T-cell (primary cell): ENCODE measurements at regions not wholly inside any gene's neighbourhood (a gene's known extent, or its start where the extent isn't known, plus 50 kb on each side); places are given as distances from the start of the nearest gene placed in this dataset.
A peak's percentile ranks its signal among the peaks of the same experiment; 100 is the strongest.

Experiments used
- ATAC-seq, 4 experiments: fragments of 200-7000 bp in 3 of 4; fragments of 150-1000 bp in 1 of 4; cut with Tn5 transposase; replicated peaks in 1 of 4; 1 replicate in 3 of 4; 2 replicates in 1 of 4; pipeline ENCODE4 v1.10.0; 2021; ENCODE audit warnings: moderate library complexity in 3 of 4, mild to moderate bottlenecking in 2 of 4, moderate number of reproducible peaks in 1 of 4
- CTCF ChIA-PET, 2 donors: fragments of 300-600 bp; sonication (Branson Sonifier 250); formaldehyde crosslinking; loops; one replicate each; lab custom pipeline; 2022; ENCODE audit warnings: antibody characterized with exemption in 2 of 2; lab: Charles Lee
- POLR2A ChIA-PET, 2 donors: fragments of 300-600 bp; sonication (Branson Sonifier 250); formaldehyde crosslinking; loops; one replicate each; lab custom pipeline; 2022; ENCODE audit warnings: antibody characterized with exemption in 2 of 2; lab: Charles Lee
- DNase-seq, 35 experiments: peaks; one replicate each; pipeline versions ENCODE4 v3.0.0 to v3.0.0-alpha.2; 2013 to 2023
- H3K27ac ChIP-seq: one replicate; pipeline ENCODE4 v1.5.1; 2013; ENCODE audit warnings: low read length
- H3K27me3 ChIP-seq, 2 experiments: replicated peaks in 1 of 2; 1 replicate in 1 of 2; 2 replicates in 1 of 2; pipeline versions ENCODE4 v1.6.1 to v1.7.0; 2013; ENCODE audit warnings: low read length in 1 of 2, mixed read lengths in 1 of 2; ENCODE audit not compliant: control insufficient read depth in 2 of 2, insufficient read depth in 2 of 2; ENCODE audit errors: extremely low read depth in 1 of 2
- H3K36me3 ChIP-seq, 2 donors: 1 replicate in 1 of 2; 2 replicates in 1 of 2; pipeline versions ENCODE4 v1.6.1 to v1.7.0; 2013; ENCODE audit warnings: low read length in 1 of 2; ENCODE audit not compliant: control insufficient read depth in 2 of 2, insufficient read depth in 1 of 2; ENCODE audit errors: extremely low read depth in 1 of 2
- H3K4me1 ChIP-seq, 2 experiments: 1 replicate in 1 of 2; 2 replicates in 1 of 2; pipeline versions ENCODE4 v1.6.1 to v1.7.0; 2013; ENCODE audit warnings: low read length in 2 of 2, mixed read lengths in 1 of 2; ENCODE audit not compliant: insufficient read depth in 2 of 2, control insufficient read depth in 1 of 2; ENCODE audit errors: extremely low read depth in 1 of 2
- H3K4me3 ChIP-seq, 2 donors: 1 replicate in 1 of 2; 2 replicates in 1 of 2; pipeline versions ENCODE4 v1.5.1 to v1.7.0; 2013; ENCODE audit warnings: mild to moderate bottlenecking in 2 of 2, low read length in 1 of 2, moderate library complexity in 1 of 2; ENCODE audit not compliant: control insufficient read depth in 1 of 2; ENCODE audit errors: extremely low read depth in 1 of 2
- H3K9me3 ChIP-seq: 2 replicates; pipeline ENCODE4 v1.7.0; 2013
- H3K27ac Mint-ChIP-seq, 2 donors: one replicate each; pipeline ENCODE4 v1.8.0; 2020 to 2021; ENCODE audit warnings: mild to moderate bottlenecking in 2 of 2, mixed read lengths in 2 of 2
- H3K27me3 Mint-ChIP-seq, 2 donors: one replicate each; pipeline ENCODE4 v1.8.0; 2021 to 2022; ENCODE audit warnings: mixed read lengths in 2 of 2
- H3K36me3 Mint-ChIP-seq: one replicate; pipeline ENCODE4 v1.8.0; 2021; ENCODE audit warnings: mixed read lengths
- H3K4me1 Mint-ChIP-seq, 3 donors: one replicate each; pipeline ENCODE4 v1.8.0; 2020 to 2022; ENCODE audit warnings: mixed read lengths in 3 of 3, mild to moderate bottlenecking in 1 of 3
- H3K4me3 Mint-ChIP-seq, 3 donors: one replicate each; pipeline ENCODE4 v1.8.0; 2020 to 2022; ENCODE audit warnings: mild to moderate bottlenecking in 3 of 3, mixed read lengths in 3 of 3, moderate library complexity in 3 of 3
- H3K9me3 Mint-ChIP-seq, 3 donors: one replicate each; pipeline ENCODE4 v1.8.0; 2020 to 2022; ENCODE audit warnings: mixed read lengths in 3 of 3
- WGBS: methylation state at CpG from one replicate; pipeline ENCODE4 v1.1.5; 2013; ENCODE audit warnings: missing lambda C conversion rate; ENCODE audit not compliant: insufficient coverage; 5-methylcytosine and 5-hydroxymethylcytosine counted together

DNA sequence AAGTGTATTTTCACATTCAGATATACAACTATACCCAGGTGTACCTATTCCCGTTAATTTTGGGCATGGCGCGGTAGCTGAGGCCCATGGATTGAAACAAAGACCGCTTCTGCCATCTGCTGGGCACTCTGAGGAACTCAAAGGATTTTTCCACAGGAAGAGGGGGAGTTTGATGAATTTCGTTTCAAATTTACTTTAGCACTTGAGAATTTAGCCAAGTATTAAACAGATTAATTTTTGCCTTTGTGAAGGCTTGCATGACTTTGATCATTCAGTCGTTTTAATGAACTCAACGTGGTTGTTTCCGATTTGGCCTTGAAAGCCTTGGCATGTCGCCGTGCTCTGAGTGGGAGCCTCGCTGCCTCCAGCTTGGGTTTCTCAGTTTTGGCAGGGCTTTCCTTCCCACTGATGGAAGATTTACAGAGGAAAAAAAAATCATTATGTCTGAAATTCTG lies 153.2 kb upstream of the DDHD1 start:
- peak overlapping the region in 1 of 2 donors; percentile 10 for H3K4me3 ChIP-seq
- no peaks in the 10 kb centered on the region for H3K9me3 ChIP-seq
- CTCF ChIA-PET = interaction anchor here (0.6 to 2.3 kb wide), 5 partner anchors 11 to 1007 kb away, joined by 3 to 10 read pairs (median 6); no protein-coding TSS in a partner anchor
- peaks cover 0 to 5% of the 10 kb centered on the region in 2 experiments for H3K4me1 ChIP-seq
- 13% methylated on average over 7 of the region's 11 CpGs for WGBS
- peaks cover 5 to 9% (median 7%) of the 10 kb centered on the region in 3 donors for H3K4me1 Mint-ChIP-seq
- peaks cover 4% of the 10 kb centered on the region for H3K36me3 Mint-ChIP-seq
- POLR2A ChIA-PET = no interaction called here
- peak overlapping the region; percentile 57 to 69 (median 60) for H3K4me3 Mint-ChIP-seq
- no peaks in the 10 kb centered on the region for H3K36me3 ChIP-seq
- H3K27ac ChIP-seq = no peak overlapping the region
- H3K27ac Mint-ChIP-seq = no peak overlapping the region
- ATAC-seq (peak in 2 of 4 experiments; percentile 37 to 38), DNase-seq (peak in 22 of 35 experiments; percentile 2 to 61 (median 14))
- H3K27me3 ChIP-seq = no peaks in the 10 kb centered on the region
- peaks cover 0 to 3% of the 10 kb centered on the region in 2 donors for H3K27me3 Mint-ChIP-seq
- H3K9me3 Mint-ChIP-seq = peaks cover 4 to 14% (median 4%) of the 10 kb centered on the region in 3 donors

DNA sequence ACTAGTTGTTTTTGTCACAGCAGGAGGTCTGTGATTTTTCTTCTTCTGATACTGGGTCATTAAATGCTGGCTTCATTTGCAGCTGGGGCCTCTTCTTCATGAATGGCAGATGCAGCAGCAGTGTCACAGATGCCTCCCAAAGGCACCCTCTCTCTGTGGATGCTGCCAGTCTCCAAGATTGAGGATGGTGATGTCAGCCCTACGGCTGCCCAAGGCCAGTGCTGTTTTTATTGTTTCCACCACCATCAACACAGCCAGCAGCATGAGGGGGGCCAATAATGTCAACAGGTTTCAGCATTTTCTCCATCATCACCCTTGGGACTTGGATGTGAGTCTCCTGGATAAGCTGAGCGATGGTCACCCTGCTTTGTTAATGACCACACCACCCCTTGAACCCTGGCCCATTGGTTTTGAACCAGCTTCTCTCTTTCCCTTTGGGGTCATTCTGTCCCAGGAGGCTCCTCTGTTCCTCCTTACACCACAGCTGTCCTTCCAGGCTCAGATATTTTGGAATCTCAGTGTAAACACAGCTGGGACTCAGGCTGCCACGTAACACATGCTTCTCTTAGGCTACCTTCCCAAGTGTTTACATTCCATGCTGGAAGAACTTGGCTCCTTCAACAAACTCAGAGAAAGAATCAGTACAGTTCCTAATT lies 151.7 kb upstream of the DDHD1 start:
- H3K36me3 ChIP-seq = no peaks in the 10 kb centered on the region
- CTCF ChIA-PET = interaction anchor here (0.6 to 1.5 kb wide), 5 partner anchors 9 to 1005 kb away, joined by 3 to 9 read pairs (median 3); no protein-coding TSS in a partner anchor
- Mint-ChIP-seq H3K9me3 (peaks cover 0 to 3% (median 0%) of the 10 kb centered on the region in 3 donors), H3K36me3 (no peaks in the 10 kb centered on the region), H3K4me1 (peaks cover 5 to 9% (median 7%) of the 10 kb centered on the region in 3 donors), H3K4me3 (no peak overlapping the region), H3K27ac (no peak overlapping the region), H3K27me3 (peaks cover 0 to 3% of the 10 kb centered on the region in 2 donors)
- H3K27me3 ChIP-seq = no peaks in the 10 kb centered on the region
- POLR2A ChIA-PET = no interaction called here
- H3K27ac ChIP-seq = no peak overlapping the region
- ATAC-seq = no peak
- H3K4me3 ChIP-seq = no peak overlapping the region
- WGBS = 100% methylated on average over 2 of the region's 3 CpGs
- no peaks in the 10 kb centered on the region for H3K9me3 ChIP-seq
- peaks cover 0 to 5% of the 10 kb centered on the region in 2 experiments for H3K4me1 ChIP-seq
- DNase-seq = no peak

DNA sequence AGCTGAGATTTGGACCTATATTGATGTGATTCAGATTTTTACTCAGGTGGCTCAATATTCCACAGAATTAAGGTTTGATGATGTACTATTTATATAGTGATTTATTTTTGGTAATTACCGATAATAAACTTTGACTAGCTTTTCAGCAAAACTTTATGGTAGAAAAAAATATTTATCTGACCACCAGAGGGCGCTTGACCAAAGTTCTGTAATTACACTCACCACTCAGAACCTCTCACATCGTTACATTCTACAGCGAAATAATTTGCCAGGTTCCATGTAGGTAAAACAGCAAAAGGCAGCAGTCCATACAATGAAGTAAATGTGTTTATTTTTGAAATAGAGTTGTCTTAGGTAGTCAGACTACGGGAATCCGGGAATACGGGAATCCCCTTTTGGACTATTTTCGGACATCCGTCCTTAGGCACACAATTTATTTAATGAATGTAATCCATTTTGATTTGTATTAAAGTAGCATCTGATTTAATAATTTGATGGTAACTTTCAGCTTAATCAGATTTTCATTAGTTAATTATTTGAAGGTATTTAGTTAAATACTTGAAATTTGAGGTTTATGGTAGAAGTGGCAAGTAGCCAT lies 143.0 kb upstream of the DDHD1 start:
- no peaks in the 10 kb centered on the region for H3K36me3 ChIP-seq
- no peak overlapping the region for H3K4me3 ChIP-seq
- Mint-ChIP-seq H3K27ac (no peak overlapping the region), H3K9me3 (no peaks in the 10 kb centered on the region), H3K4me1 (no peaks in the 10 kb centered on the region), H3K36me3 (no peaks in the 10 kb centered on the region), H3K27me3 (no peaks in the 10 kb centered on the region), H3K4me3 (no peak overlapping the region)
- H3K27ac ChIP-seq = no peak overlapping the region
- no peaks in the 10 kb centered on the region for H3K9me3 ChIP-seq
- ATAC-seq (no peak), DNase-seq (peak in 6 of 35 experiments; percentile 4 to 63 (median 10))
- CTCF ChIA-PET = interaction anchor here (0.6 to 2.0 kb wide), 9 partner anchors 8 to 1052 kb away, joined by 3 to 10 read pairs (median 3); no protein-coding TSS in a partner anchor
- WGBS = 33% methylated on average over 1 of the region's 9 CpGs
- POLR2A ChIA-PET = no interaction called here
- H3K4me1 ChIP-seq = no peaks in the 10 kb centered on the region
- no peaks in the 10 kb centered on the region for H3K27me3 ChIP-seq

DNA sequence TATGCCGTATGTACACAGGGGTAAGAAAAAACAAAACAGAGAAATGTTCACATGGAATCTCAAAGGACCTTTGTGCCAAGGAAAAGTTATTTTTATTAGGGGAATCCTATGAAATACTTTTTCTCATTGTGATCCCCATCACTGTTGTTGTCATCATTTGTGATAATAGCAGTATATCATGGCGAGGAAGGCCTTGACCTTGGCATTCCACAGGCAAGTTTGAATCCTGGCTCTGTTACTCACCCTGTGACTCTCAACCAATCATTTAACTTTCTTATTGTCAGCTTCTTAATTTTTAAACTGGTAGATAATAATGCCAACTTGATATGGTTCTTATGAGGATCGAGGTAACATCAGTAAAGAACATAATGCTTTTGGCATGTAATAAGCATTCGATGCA lies 142.2 kb upstream of the DDHD1 start:
- no peaks in the 10 kb centered on the region for H3K27me3 Mint-ChIP-seq
- H3K9me3 ChIP-seq = no peaks in the 10 kb centered on the region
- ChIA-PET CTCF (interaction anchor here (0.6 to 2.0 kb wide), 9 partner anchors 9 to 1165 kb away, joined by 3 to 10 read pairs (median 3); no protein-coding TSS in a partner anchor), POLR2A (no interaction called here)
- ATAC-seq (no peak), DNase-seq (no peak)
- no peaks in the 10 kb centered on the region for H3K9me3 Mint-ChIP-seq
- H3K36me3 ChIP-seq = no peaks in the 10 kb centered on the region
- H3K4me1 Mint-ChIP-seq = no peaks in the 10 kb centered on the region
- H3K36me3 Mint-ChIP-seq = no peaks in the 10 kb centered on the region
- H3K27ac Mint-ChIP-seq = no peak overlapping the region
- WGBS = no CpG with 5 or more reads among the region's 4 CpGs
- H3K4me1 ChIP-seq = no peaks in the 10 kb centered on the region
- H3K27ac ChIP-seq = no peak overlapping the region
- no peaks in the 10 kb centered on the region for H3K27me3 ChIP-seq
- no peak overlapping the region for H3K4me3 ChIP-seq
- H3K4me3 Mint-ChIP-seq = no peak overlapping the region

DNA sequence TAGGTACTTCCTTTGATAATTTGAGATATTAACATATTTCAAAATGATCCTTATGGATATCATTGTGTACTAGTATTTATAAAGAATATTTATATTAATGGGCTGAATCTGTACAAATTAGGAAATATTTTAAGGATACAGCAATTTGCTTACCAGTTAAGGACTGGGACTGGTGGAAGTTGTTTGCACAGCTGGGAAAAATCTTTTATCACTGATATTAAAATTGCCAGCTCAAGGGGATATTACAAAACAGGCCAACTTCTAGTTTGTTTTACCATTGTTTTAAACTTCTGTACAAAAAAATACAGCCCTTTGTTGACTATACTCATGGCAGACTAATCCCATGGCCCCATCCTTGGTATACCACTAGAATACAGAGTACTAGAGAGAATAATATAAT lies 133.2 kb upstream of the DDHD1 start:
- Mint-ChIP-seq H3K4me3 (no peak overlapping the region), H3K27me3 (no peaks in the 10 kb centered on the region), H3K9me3 (peaks cover 0 to 2% (median 0%) of the 10 kb centered on the region in 3 donors), H3K4me1 (no peaks in the 10 kb centered on the region), H3K36me3 (no peaks in the 10 kb centered on the region), H3K27ac (no peak overlapping the region)
- ChIA-PET POLR2A (interaction anchor here in 1 of 2 donors (0.6 kb wide), 1 partner anchor 124 kb away, joined by 3 read pairs; no protein-coding TSS in a partner anchor), CTCF (no interaction called here)
- Histone ChIP-seq H3K27me3 (no peaks in the 10 kb centered on the region), H3K9me3 (no peaks in the 10 kb centered on the region), H3K36me3 (no peaks in the 10 kb centered on the region), H3K27ac (no peak overlapping the region), H3K4me3 (no peak overlapping the region), H3K4me1 (no peaks in the 10 kb centered on the region)
- DNase-seq (no peak), ATAC-seq (no peak)

DNA sequence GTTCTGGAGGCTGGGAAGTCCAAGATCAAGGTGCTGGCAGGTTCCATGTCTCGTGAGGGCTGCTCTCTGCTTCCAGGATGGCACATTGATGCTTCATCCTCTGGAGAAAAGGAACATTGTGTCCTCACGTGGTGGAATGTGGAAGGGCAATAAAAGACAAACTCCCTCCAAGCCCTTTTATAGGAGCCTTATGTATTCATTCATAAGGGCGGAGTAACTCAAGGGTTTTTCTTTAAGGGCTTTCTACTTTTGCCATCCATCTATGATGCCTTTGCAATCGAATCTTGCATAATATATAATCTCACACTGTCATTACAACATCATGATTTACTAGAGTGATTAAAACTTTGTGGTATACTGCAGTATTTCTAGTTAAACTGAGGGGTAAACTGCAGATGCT lies 132.7 kb upstream of the DDHD1 start:
- no peak overlapping the region for H3K27ac Mint-ChIP-seq
- no peaks in the 10 kb centered on the region for H3K4me1 Mint-ChIP-seq
- WGBS = no CpG with 5 or more reads among the region's 4 CpGs
- no peaks in the 10 kb centered on the region for H3K4me1 ChIP-seq
- DNase-seq (no peak), ATAC-seq (no peak)
- no peaks in the 10 kb centered on the region for H3K36me3 ChIP-seq
- peaks cover under 1 to 4% (median 2%) of the 10 kb centered on the region in 3 donors for H3K9me3 Mint-ChIP-seq
- H3K27me3 ChIP-seq = no peaks in the 10 kb centered on the region
- H3K36me3 Mint-ChIP-seq = peaks cover 1% of the 10 kb centered on the region
- ChIA-PET CTCF (no interaction called here), POLR2A (interaction anchor here in 1 of 2 donors (0.6 kb wide), 1 partner anchor 125 kb away, joined by 3 read pairs; no protein-coding TSS in a partner anchor)
- H3K9me3 ChIP-seq = no peaks in the 10 kb centered on the region
- no peak overlapping the region for H3K4me3 Mint-ChIP-seq
- no peaks in the 10 kb centered on the region for H3K27me3 Mint-ChIP-seq
- no peak overlapping the region for H3K27ac ChIP-seq
- H3K4me3 ChIP-seq = no peak overlapping the region
